Smooth muscle cell (in vitro differentiated cells): ENCODE measurements at regions not wholly inside any gene's neighbourhood (a gene's known extent, or its start where the extent isn't known, plus 50 kb on each side); places are given as distances from the start of the nearest gene placed in this dataset.
A peak's percentile ranks its signal among the peaks of the same experiment; 100 is the strongest.

ENCODE experiments used
- DNase-seq: peaks from one replicate; lab custom pipeline; 2025; ENCODE audit not compliant: unreplicated experiment; lab: John Stamatoyannopoulos, UW
- H2AFZ ChIP-seq: fragments of 200-600 bp; sonication (generic); 2 replicates; pipeline ENCODE4 v1.6.0; 2016; ENCODE audit warnings: antibody characterized with exemption, low read depth, mild to moderate bottlenecking
- H3F3A ChIP-seq: fragments of 200-600 bp; sonication (generic); 2 replicates; pipeline ENCODE4 v1.6.0; 2017; ENCODE audit warnings: antibody characterized with exemption, low read depth
- H3K27ac ChIP-seq: fragments of 200-600 bp; sonication (generic); 2 replicates; pipeline ENCODE4 v1.5.1; 2016; ENCODE audit warnings: low read depth, mild to moderate bottlenecking
- H3K27me3 ChIP-seq: fragments of 200-600 bp; sonication (generic); 2 replicates; pipeline ENCODE4 v1.6.1; 2016; ENCODE audit warnings: low read depth, mild to moderate bottlenecking
- H3K36me3 ChIP-seq: fragments of 200-600 bp; sonication (generic); 2 replicates; pipeline ENCODE4 v1.5.1; 2016; ENCODE audit warnings: low read depth
- H3K4me1 ChIP-seq: fragments of 200-600 bp; sonication (generic); 2 replicates; pipeline ENCODE4 v1.5.1; 2016; ENCODE audit warnings: low read depth
- H3K4me2 ChIP-seq: fragments of 200-600 bp; sonication (generic); 2 replicates; pipeline ENCODE4 v1.6.0; 2016; ENCODE audit warnings: mild to moderate bottlenecking
- H3K4me3 ChIP-seq: fragments of 200-600 bp; sonication (generic); 2 replicates; pipeline ENCODE4 v1.5.1; 2016; ENCODE audit warnings: mild to moderate bottlenecking
- H3K79me2 ChIP-seq: fragments of 200-600 bp; sonication (generic); 2 replicates; pipeline ENCODE4 v1.6.0; 2016; ENCODE audit warnings: low read depth, mild to moderate bottlenecking
- H3K9ac ChIP-seq: fragments of 200-600 bp; sonication (generic); 2 replicates; pipeline ENCODE4 v1.6.0; 2016; ENCODE audit warnings: low read depth
- H3K9me3 ChIP-seq: fragments of 200-600 bp; sonication (generic); replicated peaks from 2 replicates; pipeline ENCODE4 v1.5.1; 2016; ENCODE audit warnings: low read depth
- H4K20me1 ChIP-seq: fragments of 200-600 bp; sonication (generic); 2 replicates; pipeline ENCODE4 v1.6.0; 2016; ENCODE audit warnings: low read depth
- WGBS: methylation state at CpG from one replicate; pipeline ENCODE4 v1.1.7; 2016; ENCODE audit warnings: low lambda C conversion rate; 5-methylcytosine and 5-hydroxymethylcytosine counted together
- TF ChIP-seq, protein P1 (sequence below): fragments of 200-600 bp; sonication (generic); IDR thresholded peaks from 2 replicates; pipeline ENCODE4 v1.5.1; 2017; ENCODE audit warnings: borderline replicate concordance, mild to moderate bottlenecking, antibody characterized with exemption; ENCODE audit not compliant: insufficient read depth, poor library complexity, severe bottlenecking

DNA sequence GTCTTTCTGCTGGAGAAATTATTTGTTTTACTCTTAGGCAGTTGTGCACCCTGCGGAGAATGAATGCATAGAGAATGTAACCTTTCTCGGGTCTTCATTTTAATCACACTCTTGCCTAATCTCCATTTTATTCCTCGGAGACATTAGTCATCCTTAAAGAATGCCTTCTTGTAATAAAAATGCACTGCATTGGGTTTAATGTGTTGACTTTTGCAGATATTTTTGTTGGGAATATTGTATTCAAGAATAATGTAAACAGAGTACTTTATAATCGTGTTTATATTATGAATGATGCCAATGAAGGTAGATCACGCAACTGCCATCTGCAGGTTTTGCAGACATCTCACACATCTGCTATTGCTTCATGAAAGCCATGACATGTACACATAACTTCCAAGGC, 1093.9 kb upstream of the CDH6 start:
- no peak overlapping the region for H3K4me3 ChIP-seq
- WGBS, result 49% methylated on average over 5 of the region's 5 CpGs
- no peaks in the 10 kb centered on the region for H3K9me3 ChIP-seq
- H3K79me2 ChIP-seq, result no peaks in the 10 kb centered on the region
- no peak overlapping the region for H2AFZ ChIP-seq
- no peaks in the 10 kb centered on the region for H3K27me3 ChIP-seq
- no peak overlapping the region for H3K9ac ChIP-seq
- H3F3A ChIP-seq, result no peaks in the 10 kb centered on the region
- no peak for DNase-seq
- no peaks in the 10 kb centered on the region for H4K20me1 ChIP-seq
- TF ChIP-seq, protein P1, sequence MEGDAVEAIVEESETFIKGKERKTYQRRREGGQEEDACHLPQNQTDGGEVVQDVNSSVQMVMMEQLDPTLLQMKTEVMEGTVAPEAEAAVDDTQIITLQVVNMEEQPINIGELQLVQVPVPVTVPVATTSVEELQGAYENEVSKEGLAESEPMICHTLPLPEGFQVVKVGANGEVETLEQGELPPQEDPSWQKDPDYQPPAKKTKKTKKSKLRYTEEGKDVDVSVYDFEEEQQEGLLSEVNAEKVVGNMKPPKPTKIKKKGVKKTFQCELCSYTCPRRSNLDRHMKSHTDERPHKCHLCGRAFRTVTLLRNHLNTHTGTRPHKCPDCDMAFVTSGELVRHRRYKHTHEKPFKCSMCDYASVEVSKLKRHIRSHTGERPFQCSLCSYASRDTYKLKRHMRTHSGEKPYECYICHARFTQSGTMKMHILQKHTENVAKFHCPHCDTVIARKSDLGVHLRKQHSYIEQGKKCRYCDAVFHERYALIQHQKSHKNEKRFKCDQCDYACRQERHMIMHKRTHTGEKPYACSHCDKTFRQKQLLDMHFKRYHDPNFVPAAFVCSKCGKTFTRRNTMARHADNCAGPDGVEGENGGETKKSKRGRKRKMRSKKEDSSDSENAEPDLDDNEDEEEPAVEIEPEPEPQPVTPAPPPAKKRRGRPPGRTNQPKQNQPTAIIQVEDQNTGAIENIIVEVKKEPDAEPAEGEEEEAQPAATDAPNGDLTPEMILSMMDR, result no peak
- H3K4me1 ChIP-seq, result peaks cover 6% of the 10 kb centered on the region
- peak overlapping the region; percentile 39 for H3K4me2 ChIP-seq
- H3K27ac ChIP-seq, result no peak overlapping the region
- no peaks in the 10 kb centered on the region for H3K36me3 ChIP-seq

DNA sequence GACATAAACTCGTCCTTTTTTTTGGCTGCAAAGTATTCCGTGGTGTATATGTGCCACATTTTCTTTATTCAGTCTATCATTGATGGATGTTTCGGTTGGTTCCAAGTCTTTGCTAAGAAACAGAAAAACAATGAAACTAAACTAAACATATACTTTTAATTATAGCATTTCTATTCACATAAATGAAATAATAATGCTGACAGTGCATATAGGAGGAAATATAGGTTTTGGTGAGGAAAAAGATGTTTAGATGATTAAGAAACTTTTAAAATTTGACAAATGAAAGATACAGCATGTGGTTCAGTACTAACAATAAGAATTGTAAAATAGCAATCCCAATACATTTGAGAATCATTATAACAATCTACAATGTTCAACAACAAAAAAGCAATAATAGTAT, 1094.5 kb upstream of the CDH6 start:
- Histone ChIP-seq H3K36me3 (no peaks in the 10 kb centered on the region), H2AFZ (no peak overlapping the region)

DNA sequence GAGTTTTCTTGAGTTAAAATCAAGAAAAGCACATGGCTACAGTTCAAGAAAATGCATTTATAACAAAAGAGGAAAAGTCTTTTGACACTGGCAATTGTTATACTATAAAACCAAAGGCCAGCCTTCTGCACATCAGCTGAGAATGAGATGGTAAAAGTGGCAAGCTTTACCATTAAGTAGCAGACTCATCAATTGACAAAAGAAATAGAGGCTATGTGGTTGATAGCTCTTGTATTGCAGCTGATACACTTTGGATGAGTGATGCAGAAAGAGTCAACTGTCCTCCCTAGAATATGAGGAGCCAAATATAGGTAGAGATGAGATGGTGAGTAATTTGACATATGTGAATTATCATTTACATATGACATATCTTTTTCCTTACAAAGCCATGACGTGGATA, 1100.9 kb upstream of the CDH6 start:
- no peaks in the 10 kb centered on the region for H3K9me3 ChIP-seq
- no peak overlapping the region for H3K27ac ChIP-seq
- WGBS, result 74% methylated on average over 1 of the region's 1 CpG

More for the DNA sequence above, 1094.5 kb upstream of the CDH6 start:
- H4K20me1 ChIP-seq, result no peaks in the 10 kb centered on the region
- H3K4me3 ChIP-seq, result no peak overlapping the region
- no peaks in the 10 kb centered on the region for H3F3A ChIP-seq
- WGBS, result 94% methylated on average over 3 of the region's 3 CpGs
- H3K27ac ChIP-seq, result no peak overlapping the region
- H3K9me3 ChIP-seq, result no peaks in the 10 kb centered on the region
- TF ChIP-seq, protein P1, result no peak
- H3K27me3 ChIP-seq, result no peaks in the 10 kb centered on the region
- no peaks in the 10 kb centered on the region for H3K79me2 ChIP-seq
- H3K9ac ChIP-seq, result no peak overlapping the region
- no peak for DNase-seq
- no peak overlapping the region for H3K4me2 ChIP-seq
- peaks cover 6% of the 10 kb centered on the region for H3K4me1 ChIP-seq

More for the DNA sequence above, 1100.9 kb upstream of the CDH6 start:
- TF ChIP-seq, protein P1, result no peak
- H3F3A ChIP-seq, result no peaks in the 10 kb centered on the region
- no peak overlapping the region for H3K4me3 ChIP-seq
- DNase-seq, result no peak
- no peaks in the 10 kb centered on the region for H4K20me1 ChIP-seq
- no peaks in the 10 kb centered on the region for H3K79me2 ChIP-seq
- H3K9ac ChIP-seq, result no peak overlapping the region
- no peak overlapping the region for H2AFZ ChIP-seq
- H3K4me2 ChIP-seq, result no peak overlapping the region
- H3K36me3 ChIP-seq, result no peaks in the 10 kb centered on the region
- no peaks in the 10 kb centered on the region for H3K4me1 ChIP-seq
- H3K27me3 ChIP-seq, result no peaks in the 10 kb centered on the region
